Astrocyte (in vitro differentiated cells and primary cell): ENCODE measurements at regions not wholly inside any gene's neighbourhood (a gene's known extent, or its start where the extent isn't known, plus 50 kb on each side); places are given as distances from the start of the nearest gene placed in this dataset.
"Not testable (repeated sequence)": the region's sequence is repeated elsewhere in the genome, so short reads cannot be mapped to it uniquely, and the experiment has no call there.

ENCODE experiments used
- EZH2 ChIP-seq: IDR thresholded peaks from 2 replicates; pipeline ENCODE4 v1.6.1; 2012; ENCODE audit warnings: mild to moderate bottlenecking, low read length, inconsistent platforms; ENCODE audit not compliant: insufficient read depth
- TF ChIP-seq, protein P1 (sequence below): IDR thresholded peaks from 2 replicates; pipeline ENCODE4 v1.5.1; 2011; ENCODE audit warnings: low read depth, mild to moderate bottlenecking, inconsistent platforms, low read length, moderate library complexity; ENCODE audit not compliant: insufficient read depth

DNA sequence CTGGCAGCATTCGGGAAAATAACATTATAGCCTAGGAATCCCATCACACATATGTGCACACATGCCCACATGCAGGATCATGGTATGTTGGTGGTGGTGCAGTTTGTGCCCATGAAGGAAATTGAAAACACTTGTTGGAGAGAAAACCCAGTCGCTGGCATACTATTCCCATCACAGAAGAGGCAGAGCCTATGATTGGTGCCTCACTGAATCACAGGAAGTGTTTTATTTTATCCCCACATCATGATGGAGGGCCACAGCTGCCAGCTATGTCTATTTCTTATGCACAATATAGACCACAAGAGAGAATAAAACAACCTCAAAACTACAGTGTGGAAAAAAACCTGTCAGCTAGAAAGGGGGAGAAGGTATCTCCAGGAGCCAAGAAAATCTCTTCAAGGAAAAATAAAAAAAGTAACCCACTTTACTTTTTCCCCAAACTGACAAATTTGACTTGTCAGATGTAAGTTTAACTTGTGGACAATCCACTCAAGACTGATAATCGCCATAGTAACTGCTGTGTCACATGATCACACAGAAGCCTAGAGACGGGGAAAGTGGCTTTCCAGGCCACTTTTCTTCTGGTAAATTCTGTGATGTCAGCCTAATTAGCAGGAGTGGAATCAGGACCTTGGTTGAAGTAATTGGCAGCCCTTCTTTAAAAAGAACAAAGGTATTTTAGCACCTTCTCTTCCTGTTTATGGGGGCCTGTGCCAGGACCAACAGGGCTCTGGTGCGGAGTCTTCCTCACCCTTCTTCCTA is 100.0 kb upstream of the PLGLB2 start:
- TF ChIP-seq, protein P1, sequence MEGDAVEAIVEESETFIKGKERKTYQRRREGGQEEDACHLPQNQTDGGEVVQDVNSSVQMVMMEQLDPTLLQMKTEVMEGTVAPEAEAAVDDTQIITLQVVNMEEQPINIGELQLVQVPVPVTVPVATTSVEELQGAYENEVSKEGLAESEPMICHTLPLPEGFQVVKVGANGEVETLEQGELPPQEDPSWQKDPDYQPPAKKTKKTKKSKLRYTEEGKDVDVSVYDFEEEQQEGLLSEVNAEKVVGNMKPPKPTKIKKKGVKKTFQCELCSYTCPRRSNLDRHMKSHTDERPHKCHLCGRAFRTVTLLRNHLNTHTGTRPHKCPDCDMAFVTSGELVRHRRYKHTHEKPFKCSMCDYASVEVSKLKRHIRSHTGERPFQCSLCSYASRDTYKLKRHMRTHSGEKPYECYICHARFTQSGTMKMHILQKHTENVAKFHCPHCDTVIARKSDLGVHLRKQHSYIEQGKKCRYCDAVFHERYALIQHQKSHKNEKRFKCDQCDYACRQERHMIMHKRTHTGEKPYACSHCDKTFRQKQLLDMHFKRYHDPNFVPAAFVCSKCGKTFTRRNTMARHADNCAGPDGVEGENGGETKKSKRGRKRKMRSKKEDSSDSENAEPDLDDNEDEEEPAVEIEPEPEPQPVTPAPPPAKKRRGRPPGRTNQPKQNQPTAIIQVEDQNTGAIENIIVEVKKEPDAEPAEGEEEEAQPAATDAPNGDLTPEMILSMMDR: not testable (repeated sequence)
- TF ChIP-seq EZH2: not testable (repeated sequence)
